ENCODE measurements at regions not wholly inside any gene's neighbourhood (a gene's known extent, or its start where the extent isn't known, plus 50 kb on each side); places are given as distances from the start of the nearest gene placed in this dataset.

DNA sequence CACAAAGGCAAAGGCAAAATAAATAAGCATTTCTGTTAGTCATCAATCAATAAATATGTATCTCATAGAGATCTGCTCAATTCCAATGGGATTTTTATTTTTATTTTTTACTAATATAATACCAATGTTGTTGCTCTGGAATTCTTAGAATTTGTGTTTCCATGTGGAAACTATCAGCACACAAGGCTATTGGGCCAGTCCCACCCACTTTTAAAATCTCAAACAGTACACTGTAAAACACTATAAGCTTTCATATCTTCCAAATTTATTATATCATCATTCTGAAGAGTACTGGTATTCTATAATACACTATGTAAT lies 563.8 kb upstream of the MARCKS start:
- TF ChIP-seq CTCF (IDR thresholded peaks at IDR 0.05; ENCODE audit: low read length): no peak
- no peak for TF ChIP-seq EZH2 (optimal IDR thresholded peaks at IDR 0.05; ENCODE audit: low read depth, low read length)
- no peak for TF ChIP-seq EZH2phosphoT487 (IDR thresholded peaks at IDR 0.05; ENCODE audit: low read length)

Measured in MM.1S (cell line).